ENCODE measurements at regions not wholly inside any gene's neighbourhood (a gene's known extent, or its start where the extent isn't known, plus 50 kb on each side); places are given as distances from the start of the nearest gene placed in this dataset.
A peak's percentile ranks its signal among the peaks of the same experiment; 100 is the strongest.

GRCh38 chr14:89474464-89474863, 57.4 kb upstream of the FOXN3 start:
- H3K36me3 Mint-ChIP-seq (ENCODE audit: low read depth), result peaks cover 5% of the 10 kb centered on the region

GRCh38 chr14:89473989-89474388, 57.0 kb upstream of the FOXN3 start:
- Mint-ChIP-seq H3K27me3 (ENCODE audit: low read depth) (no peaks in the 10 kb centered on the region), H3K9me3 (peaks cover 3% of the 10 kb centered on the region), H3K4me1 (peaks cover 32% of the 10 kb centered on the region), H3K27ac (peak overlapping the region in 1 of 3 experiments; percentile 59), H3K4me3 (no peak overlapping the region), H3K36me3 (ENCODE audit: low read depth) (peaks cover 5% of the 10 kb centered on the region)
- no peak for TF ChIP-seq CTCF (IDR thresholded peaks at IDR 0.05; ENCODE audit: unreplicated experiment in 3 of 3)

More at GRCh38 chr14:89474464-89474863, 57.4 kb upstream of the FOXN3 start:
- Mint-ChIP-seq H3K4me3 (no peak overlapping the region), H3K4me1 (peaks cover 32% of the 10 kb centered on the region), H3K9me3 (peaks cover 3% of the 10 kb centered on the region), H3K27me3 (ENCODE audit: low read depth) (no peaks in the 10 kb centered on the region), H3K27ac (no peak overlapping the region)
- TF ChIP-seq CTCF (IDR thresholded peaks at IDR 0.05; ENCODE audit: unreplicated experiment in 3 of 3), result no peak

GRCh38 chr14:89473569-89473968, 56.5 kb upstream of the FOXN3 start:
- H3K27ac Mint-ChIP-seq, result peak overlapping the region in 2 of 3 experiments; percentile 34 to 59
- H3K9me3 Mint-ChIP-seq, result peaks cover 3% of the 10 kb centered on the region
- H3K4me3 Mint-ChIP-seq, result no peak overlapping the region
- H3K27me3 Mint-ChIP-seq (ENCODE audit: low read depth), result no peaks in the 10 kb centered on the region
- no peak for TF ChIP-seq CTCF (IDR thresholded peaks at IDR 0.05; ENCODE audit: unreplicated experiment in 3 of 3)
- H3K4me1 Mint-ChIP-seq, result peaks cover 32% of the 10 kb centered on the region
- H3K36me3 Mint-ChIP-seq (ENCODE audit: low read depth), result peaks cover 5% of the 10 kb centered on the region

- Mint-ChIP-seq H3K27me3 (ENCODE audit: low read depth) (no peaks in the 10 kb centered on the region), H3K9me3 (peaks cover 3% of the 10 kb centered on the region), H3K36me3 (ENCODE audit: low read depth) (peaks cover 5% of the 10 kb centered on the region), H3K4me1 (peaks cover 37% of the 10 kb centered on the region), H3K4me3 (no peak overlapping the region), H3K27ac (no peak overlapping the region)
- TF ChIP-seq CTCF (IDR thresholded peaks at IDR 0.05; ENCODE audit: unreplicated experiment in 3 of 3), result no peak
These were observed 53.4 kb upstream of the FOXN3 start for GRCh38 chr14:89470401-89470800.

GRCh38 chr14:89469210-89470198, 52.5 kb upstream of the FOXN3 start:
- H3K9me3 Mint-ChIP-seq, result peaks cover 3% of the 10 kb centered on the region
- H3K27ac Mint-ChIP-seq, result no peak overlapping the region
- peaks cover 37% of the 10 kb centered on the region for H3K4me1 Mint-ChIP-seq
- no peak for TF ChIP-seq CTCF (IDR thresholded peaks at IDR 0.05; ENCODE audit: unreplicated experiment in 3 of 3)
- H3K36me3 Mint-ChIP-seq (ENCODE audit: low read depth), result peaks cover 5% of the 10 kb centered on the region
- no peak overlapping the region for H3K4me3 Mint-ChIP-seq
- H3K27me3 Mint-ChIP-seq (ENCODE audit: low read depth), result no peaks in the 10 kb centered on the region

All from nephron (organoid).